Sigmoid colon (tissue), 6 donors: ENCODE measurements at regions not wholly inside any gene's neighbourhood (a gene's known extent, or its start where the extent isn't known, plus 50 kb on each side); places are given as distances from the start of the nearest gene placed in this dataset.

ENCODE experiments used
- DNase-seq: peaks from one replicate; pipeline ENCODE4 v3.0.0-alpha.2; 2019
- H3K27ac ChIP-seq, 4 donors: fragments of 200-600 bp; sonication (generic); one replicate each; pipeline ENCODE4 v1.5.1; 2016 to 2019; ENCODE audit warnings: mild to moderate bottlenecking in 1 of 4
- H3K27me3 ChIP-seq, 3 donors: fragments of 200-600 bp; sonication (generic); one replicate each; pipeline ENCODE4 v1.5.1; 2019; ENCODE audit warnings: mild to moderate bottlenecking in 1 of 3
- H3K36me3 ChIP-seq, 4 donors: fragments of 200-600 bp; sonication (generic); one replicate each; pipeline ENCODE4 v1.5.1; 2016 to 2019
- H3K4me1 ChIP-seq, 4 donors: fragments of 200-600 bp; sonication (generic); one replicate each; pipeline ENCODE4 v1.5.1; 2017 to 2019
- H3K4me3 ChIP-seq, 4 donors: fragments of 200-600 bp; sonication (generic); one replicate each; pipeline ENCODE4 v1.5.1; 2017 to 2019; ENCODE audit warnings: mild to moderate bottlenecking in 2 of 4, moderate library complexity in 1 of 4
- H3K9me3 ChIP-seq, 4 donors: fragments of 200-600 bp in 3 of 4; sonication (generic) in 3 of 4; one replicate each; pipeline versions ENCODE4 v1.5.1 to v1.6.1; 2013 to 2019
- EP300 ChIP-seq, 4 donors: sonication (generic); formaldehyde crosslinking; IDR thresholded peaks; one replicate each; pipeline ENCODE4 v1.6.1; 2017; ENCODE audit warnings: antibody characterized with exemption in 4 of 4
- POLR2A ChIP-seq, 2 donors: fragments of 450-650 bp; IDR thresholded peaks; one replicate each; pipeline ENCODE4 v1.6.1; 2016; ENCODE audit warnings: antibody characterized with exemption in 2 of 2, mild to moderate bottlenecking in 2 of 2, moderate library complexity in 2 of 2
- POLR2AphosphoS5 ChIP-seq, 4 donors: sonication (generic); formaldehyde crosslinking; IDR thresholded peaks; one replicate each; pipeline ENCODE4 v1.6.1; 2017; ENCODE audit warnings: antibody characterized with exemption in 4 of 4
- WGBS, 2 donors: extraction: QIAGEN DNeasy Blood & Tissue Kit; methylation state at CpG; one replicate each; pipeline ENCODE4 v1.1.7; 2013; 5-methylcytosine and 5-hydroxymethylcytosine counted together
- intact Hi-C: fragments of 100-400 bp; cut with DNase I; formaldehyde crosslinking; loops from one replicate; pipeline ENCODE4 v1.15.1; 2023
- TF ChIP-seq, protein P1 (sequence below), 4 experiments: fragments of 450-650 bp in 3 of 4; fragments of 200-600 bp in 1 of 4; IDR thresholded peaks; one replicate each; pipeline ENCODE4 v1.5.1; 2016 to 2019; ENCODE audit warnings: antibody characterized with exemption in 4 of 4, mild to moderate bottlenecking in 3 of 4, moderate library complexity in 2 of 4
- donor health status: healthy with polysubstance abuse.
- donor health status: healthy.

- no peaks in the 10 kb centered on the region for H3K27me3 ChIP-seq
- intact Hi-C loops: no loop called here
- no peaks in the 10 kb centered on the region for H3K36me3 ChIP-seq
- H3K4me3 ChIP-seq: no peak overlapping the region
- WGBS, 2 donors: 37 to 51% methylated on average over 15 of the region's 15 CpGs
- no peak for TF ChIP-seq EP300 (IDR thresholded peaks at IDR 0.05)
- no peak for TF ChIP-seq POLR2AphosphoS5 (IDR thresholded peaks at IDR 0.05)
- TF ChIP-seq POLR2A (IDR thresholded peaks at IDR 0.05): no peak
- TF ChIP-seq, protein P1, sequence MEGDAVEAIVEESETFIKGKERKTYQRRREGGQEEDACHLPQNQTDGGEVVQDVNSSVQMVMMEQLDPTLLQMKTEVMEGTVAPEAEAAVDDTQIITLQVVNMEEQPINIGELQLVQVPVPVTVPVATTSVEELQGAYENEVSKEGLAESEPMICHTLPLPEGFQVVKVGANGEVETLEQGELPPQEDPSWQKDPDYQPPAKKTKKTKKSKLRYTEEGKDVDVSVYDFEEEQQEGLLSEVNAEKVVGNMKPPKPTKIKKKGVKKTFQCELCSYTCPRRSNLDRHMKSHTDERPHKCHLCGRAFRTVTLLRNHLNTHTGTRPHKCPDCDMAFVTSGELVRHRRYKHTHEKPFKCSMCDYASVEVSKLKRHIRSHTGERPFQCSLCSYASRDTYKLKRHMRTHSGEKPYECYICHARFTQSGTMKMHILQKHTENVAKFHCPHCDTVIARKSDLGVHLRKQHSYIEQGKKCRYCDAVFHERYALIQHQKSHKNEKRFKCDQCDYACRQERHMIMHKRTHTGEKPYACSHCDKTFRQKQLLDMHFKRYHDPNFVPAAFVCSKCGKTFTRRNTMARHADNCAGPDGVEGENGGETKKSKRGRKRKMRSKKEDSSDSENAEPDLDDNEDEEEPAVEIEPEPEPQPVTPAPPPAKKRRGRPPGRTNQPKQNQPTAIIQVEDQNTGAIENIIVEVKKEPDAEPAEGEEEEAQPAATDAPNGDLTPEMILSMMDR (IDR thresholded peaks at IDR 0.05): no peak
- H3K27ac ChIP-seq: no peak overlapping the region
- H3K9me3 ChIP-seq: no peaks in the 10 kb centered on the region
- no peaks in the 10 kb centered on the region for H3K4me1 ChIP-seq
- DNase-seq: no peak
These were observed 241.5 kb downstream of the KDM5D start for GRCh38 chrY:19503092-19503449.

GRCh38 chrY:19502169-19503091 is 242.1 kb downstream of the KDM5D start:
- no peak overlapping the region for H3K4me3 ChIP-seq
- no peaks in the 10 kb centered on the region for H3K4me1 ChIP-seq
- no peaks in the 10 kb centered on the region for H3K36me3 ChIP-seq
- intact Hi-C loops: no loop called here
- 38 to 44% methylated on average over 40 of the region's 40 CpGs for WGBS, 2 donors
- H3K9me3 ChIP-seq: no peaks in the 10 kb centered on the region
- H3K27ac ChIP-seq: no peak overlapping the region
- TF ChIP-seq EP300 (IDR thresholded peaks at IDR 0.05): no peak
- TF ChIP-seq, protein P1 (IDR thresholded peaks at IDR 0.05): no peak
- TF ChIP-seq POLR2A (IDR thresholded peaks at IDR 0.05): no peak
- TF ChIP-seq POLR2AphosphoS5 (IDR thresholded peaks at IDR 0.05): no peak
- no peaks in the 10 kb centered on the region for H3K27me3 ChIP-seq
- no peak for DNase-seq

GRCh38 chrY:19498556-19498955 is 246.0 kb downstream of the KDM5D start:
- no peak for TF ChIP-seq POLR2A (IDR thresholded peaks at IDR 0.05)
- TF ChIP-seq POLR2AphosphoS5 (IDR thresholded peaks at IDR 0.05): no peak
- TF ChIP-seq EP300 (IDR thresholded peaks at IDR 0.05): no peak
- TF ChIP-seq, protein P1 (IDR thresholded peaks at IDR 0.05): no peak
- no peak for DNase-seq
- H3K4me3 ChIP-seq: no peak overlapping the region
- WGBS, 2 donors: 46 to 60% methylated on average over 5 of the region's 5 CpGs
- intact Hi-C loops: no loop called here
- H3K4me1 ChIP-seq: no peaks in the 10 kb centered on the region
- H3K9me3 ChIP-seq: no peaks in the 10 kb centered on the region
- H3K27ac ChIP-seq: no peak overlapping the region
- no peaks in the 10 kb centered on the region for H3K27me3 ChIP-seq
- no peaks in the 10 kb centered on the region for H3K36me3 ChIP-seq

- intact Hi-C loops: no loop called here
- Histone ChIP-seq H3K36me3 (no peaks in the 10 kb centered on the region), H3K9me3 (no peaks in the 10 kb centered on the region), H3K4me3 (no peak overlapping the region), H3K27me3 (no peaks in the 10 kb centered on the region), H3K4me1 (no peaks in the 10 kb centered on the region), H3K27ac (no peak overlapping the region)
- TF ChIP-seq, protein P1 (IDR thresholded peaks at IDR 0.05): no peak
- TF ChIP-seq POLR2AphosphoS5 (IDR thresholded peaks at IDR 0.05) (no peak), EP300 (IDR thresholded peaks at IDR 0.05) (no peak), POLR2A (IDR thresholded peaks at IDR 0.05) (no peak)
- WGBS, 2 donors: 73 to 85% methylated on average over 3 of the region's 3 CpGs
- DNase-seq: no peak
These were observed 257.0 kb downstream of the KDM5D start for GRCh38 chrY:19487494-19487893.
